HepG2 (cell line): ENCODE measurements at regions not wholly inside any gene's neighbourhood (a gene's known extent, or its start where the extent isn't known, plus 50 kb on each side); places are given as distances from the start of the nearest gene placed in this dataset.

ENCODE experiments used
- ATF1 ChIP-seq: IDR thresholded peaks from 2 replicates; pipeline ENCODE4 v1.6.1; 2016; ENCODE audit warnings: mild to moderate bottlenecking, control low read depth
- JUND ChIP-seq: sonication (generic); formaldehyde crosslinking; IDR thresholded peaks from 2 replicates; pipeline ENCODE4 v1.8.0; 2022; ENCODE audit warnings: mild to moderate bottlenecking, missing genetic modification reagents
- KLF11 ChIP-seq: IDR thresholded peaks from 2 replicates; pipeline ENCODE4 v1.6.1; 2016; ENCODE audit warnings: missing compliant biosample characterization
- MZF1 ChIP-seq: sonication (generic); formaldehyde crosslinking; IDR thresholded peaks from 2 replicates; pipeline ENCODE4 v1.8.1; 2023; ENCODE audit warnings: mild to moderate bottlenecking, missing genetic modification reagents, borderline replicate concordance
- NFYB ChIP-seq: sonication (generic); formaldehyde crosslinking; IDR thresholded peaks from 2 replicates; pipeline ENCODE4 v1.4.0; 2020; ENCODE audit warnings: missing genetic modification reagents
- PHF21A ChIP-seq: sonication (generic); formaldehyde crosslinking; IDR thresholded peaks from 2 replicates; pipeline ENCODE4 v1.5.0; 2020; ENCODE audit warnings: mild to moderate bottlenecking, missing genetic modification reagents
- SMAD1 ChIP-seq: sonication (generic); formaldehyde crosslinking; IDR thresholded peaks from 2 replicates; pipeline ENCODE4 v1.4.0; 2020; ENCODE audit warnings: missing genetic modification reagents, low read depth, mild to moderate bottlenecking, borderline replicate concordance
- SMAD9 ChIP-seq: sonication (generic); formaldehyde crosslinking; IDR thresholded peaks from 2 replicates; pipeline ENCODE4 v1.5.1; 2020; ENCODE audit warnings: mild to moderate bottlenecking, missing genetic modification reagents
- STAT5B ChIP-seq: sonication (generic); formaldehyde crosslinking; IDR thresholded peaks from 2 replicates; pipeline ENCODE4 v1.4.0; 2020; ENCODE audit warnings: missing genetic modification reagents
- ZNF468 ChIP-seq: sonication (generic); formaldehyde crosslinking; IDR thresholded peaks from 2 replicates; pipeline ENCODE4 v1.8.0; 2022; ENCODE audit warnings: mild to moderate bottlenecking, moderate library complexity, missing genetic modification reagents
- ZNF607 ChIP-seq: sonication (generic); formaldehyde crosslinking; IDR thresholded peaks from 2 replicates; pipeline ENCODE4 v1.5.1; 2020; ENCODE audit warnings: missing genetic modification reagents, mild to moderate bottlenecking, borderline replicate concordance

GRCh38 chr13:40039061-40039460 lies 383.6 kb downstream of the COG6 start:
- TF ChIP-seq SMAD9 (CRISPR knock-in tag), result no peak
- no peak for TF ChIP-seq JUND (CRISPR knock-in tag)
- no peak for TF ChIP-seq STAT5B (CRISPR knock-in tag)
- no peak for TF ChIP-seq SMAD1 (CRISPR knock-in tag)
- TF ChIP-seq NFYB, result no peak
- no peak for TF ChIP-seq KLF11
- TF ChIP-seq ZNF607 (CRISPR knock-in tag), result no peak
- TF ChIP-seq ZNF468, result no peak
- no peak for TF ChIP-seq ATF1 (CRISPR knock-in tag)
- no peak for TF ChIP-seq PHF21A (CRISPR knock-in tag)
- no peak for TF ChIP-seq MZF1 (CRISPR knock-in tag)
